GM10266 (cell line): ENCODE measurements at regions not wholly inside any gene's neighbourhood (a gene's known extent, or its start where the extent isn't known, plus 50 kb on each side); places are given as distances from the start of the nearest gene placed in this dataset.

Experiments used
- DNase-seq: peaks from one replicate; pipeline ENCODE4 v3.0.0; 2012; ENCODE audit errors: extremely low spot score
- TF ChIP-seq, protein P1 (sequence below): IDR thresholded peaks from 2 replicates; pipeline ENCODE4 v1.5.1; 2012; ENCODE audit warnings: mild to moderate bottlenecking, low read depth; ENCODE audit not compliant: control insufficient read depth, insufficient read depth; ENCODE audit errors: missing control alignments

DNA sequence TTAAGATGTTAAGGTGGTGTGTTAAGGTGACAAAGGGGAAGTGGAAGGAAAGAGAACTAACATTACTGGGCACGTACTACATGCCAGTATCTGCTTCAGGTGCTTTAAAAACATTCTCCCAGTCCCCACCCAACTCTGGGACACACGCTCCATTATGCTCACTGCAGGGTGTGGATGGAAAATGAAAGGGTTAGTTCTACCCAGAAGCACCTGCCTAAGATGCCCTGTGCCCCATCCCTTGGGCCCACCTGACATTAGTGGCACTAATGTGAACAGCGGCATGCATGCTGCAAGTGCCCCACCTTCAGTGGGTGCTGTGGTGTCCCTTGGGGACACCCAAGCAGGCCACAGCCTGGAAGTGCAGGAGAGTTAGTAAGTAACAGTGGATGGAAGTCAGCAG lies 82.9 kb upstream of the CXADR start:
- TF ChIP-seq, protein P1, sequence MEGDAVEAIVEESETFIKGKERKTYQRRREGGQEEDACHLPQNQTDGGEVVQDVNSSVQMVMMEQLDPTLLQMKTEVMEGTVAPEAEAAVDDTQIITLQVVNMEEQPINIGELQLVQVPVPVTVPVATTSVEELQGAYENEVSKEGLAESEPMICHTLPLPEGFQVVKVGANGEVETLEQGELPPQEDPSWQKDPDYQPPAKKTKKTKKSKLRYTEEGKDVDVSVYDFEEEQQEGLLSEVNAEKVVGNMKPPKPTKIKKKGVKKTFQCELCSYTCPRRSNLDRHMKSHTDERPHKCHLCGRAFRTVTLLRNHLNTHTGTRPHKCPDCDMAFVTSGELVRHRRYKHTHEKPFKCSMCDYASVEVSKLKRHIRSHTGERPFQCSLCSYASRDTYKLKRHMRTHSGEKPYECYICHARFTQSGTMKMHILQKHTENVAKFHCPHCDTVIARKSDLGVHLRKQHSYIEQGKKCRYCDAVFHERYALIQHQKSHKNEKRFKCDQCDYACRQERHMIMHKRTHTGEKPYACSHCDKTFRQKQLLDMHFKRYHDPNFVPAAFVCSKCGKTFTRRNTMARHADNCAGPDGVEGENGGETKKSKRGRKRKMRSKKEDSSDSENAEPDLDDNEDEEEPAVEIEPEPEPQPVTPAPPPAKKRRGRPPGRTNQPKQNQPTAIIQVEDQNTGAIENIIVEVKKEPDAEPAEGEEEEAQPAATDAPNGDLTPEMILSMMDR = no peak
- DNase-seq = no peak

DNA sequence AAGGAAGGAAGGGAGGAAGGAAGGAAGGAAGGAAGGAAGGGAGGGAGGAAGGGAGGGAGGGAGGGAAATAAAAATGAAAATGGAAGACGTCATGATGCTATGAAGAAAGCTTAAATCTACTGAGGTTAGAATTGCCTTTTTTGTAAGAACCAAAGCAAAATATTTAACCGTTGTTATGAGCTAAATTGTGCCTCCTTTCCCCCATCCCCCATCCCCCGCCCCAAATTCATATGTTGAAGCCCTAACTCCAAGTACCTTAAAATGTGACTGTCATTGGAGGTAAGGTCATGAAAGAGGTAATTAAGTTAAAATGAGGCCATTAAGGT lies 80.1 kb upstream of the CXADR start:
- TF ChIP-seq, protein P1 = no peak
- DNase-seq = no peak

DNA sequence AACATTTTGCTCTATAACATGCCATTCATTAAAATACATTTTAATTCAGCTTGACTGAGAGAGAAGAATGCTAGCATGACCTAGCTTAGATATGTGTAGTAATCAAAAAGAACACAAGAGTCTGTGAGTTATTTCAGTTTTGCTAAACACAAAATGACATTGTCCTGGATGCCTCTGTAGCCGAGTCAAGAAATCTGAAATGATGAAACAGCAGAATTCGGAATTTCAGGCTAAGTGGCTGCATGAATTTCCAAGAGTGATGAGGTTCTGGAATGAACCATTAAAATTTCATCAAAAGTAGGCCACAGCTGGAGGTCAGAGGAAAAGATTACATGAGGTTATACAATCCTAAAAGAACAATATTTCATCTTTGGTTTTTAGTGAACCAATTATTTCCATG lies 79.1 kb upstream of the CXADR start:
- DNase-seq = no peak
- TF ChIP-seq, protein P1 = no peak

DNA sequence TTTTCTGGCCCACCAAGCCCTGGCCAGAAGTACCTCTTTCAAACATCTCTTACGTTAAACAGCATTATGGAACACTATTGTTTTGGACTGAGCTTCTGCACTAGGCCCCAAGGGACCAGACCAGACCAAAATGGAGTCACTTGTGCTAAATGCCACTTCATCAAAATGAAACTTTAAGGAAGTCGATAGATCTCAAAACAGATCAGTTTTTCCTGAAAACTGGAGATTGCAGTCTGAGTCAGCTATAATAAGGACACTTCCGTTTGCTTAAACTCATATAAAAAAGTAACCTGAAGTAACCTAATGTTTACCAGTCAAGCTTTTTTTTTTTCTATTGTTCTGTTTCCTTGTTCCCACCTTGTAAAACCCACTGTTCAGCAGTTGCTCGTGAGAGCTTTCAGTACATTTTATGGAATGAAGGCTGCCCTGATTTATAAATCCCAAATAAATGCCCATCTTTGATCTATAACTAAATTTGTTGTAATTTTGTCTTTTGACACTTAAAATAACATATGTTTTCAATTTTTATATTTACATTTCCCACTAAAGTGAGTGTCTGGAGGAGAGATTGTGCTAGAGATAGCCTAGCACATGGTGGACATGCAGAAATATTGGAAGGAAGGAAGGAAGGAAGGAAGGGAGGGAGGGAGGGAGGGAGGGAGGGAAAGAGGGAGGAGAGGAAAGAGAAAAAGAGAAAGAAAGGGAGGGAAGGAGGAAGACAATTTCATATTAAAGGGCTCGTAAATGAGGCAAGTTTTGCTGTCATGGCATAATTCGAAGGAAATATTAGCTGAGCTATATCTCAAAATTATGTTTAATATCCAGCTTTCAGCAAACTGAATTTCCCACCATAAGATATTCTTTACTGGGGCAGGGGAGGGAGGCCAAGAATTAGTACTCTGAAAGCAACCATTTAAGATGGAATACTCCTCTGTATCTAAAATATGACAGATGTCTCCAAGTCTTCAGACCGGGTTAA lies 77.0 kb upstream of the CXADR start:
- no peak for DNase-seq
- TF ChIP-seq, protein P1 = no peak

DNA sequence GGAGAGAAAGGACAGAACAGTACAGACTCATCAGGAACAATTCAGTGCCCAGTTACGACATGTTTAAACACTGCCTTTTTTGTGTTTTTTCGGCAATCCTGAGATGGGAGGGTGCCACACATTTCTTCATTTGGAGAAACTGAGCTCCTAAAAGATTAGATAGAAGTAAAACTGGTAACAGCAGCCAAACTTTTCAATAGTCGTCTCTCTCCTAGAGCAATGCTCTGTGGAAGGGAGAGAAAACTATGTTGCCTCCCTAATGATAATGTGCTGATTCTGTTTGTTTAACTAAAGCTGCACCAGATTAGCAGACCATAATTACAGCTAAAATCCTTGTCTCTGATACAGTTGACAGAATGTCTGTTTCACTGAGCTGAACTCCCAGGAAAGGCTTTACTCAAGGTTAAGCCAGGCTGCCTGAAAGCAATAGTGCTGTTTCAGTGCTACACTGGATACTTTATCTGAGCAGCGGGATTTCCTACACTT lies 76.2 kb upstream of the CXADR start:
- TF ChIP-seq, protein P1 = no peak
- no peak for DNase-seq

DNA sequence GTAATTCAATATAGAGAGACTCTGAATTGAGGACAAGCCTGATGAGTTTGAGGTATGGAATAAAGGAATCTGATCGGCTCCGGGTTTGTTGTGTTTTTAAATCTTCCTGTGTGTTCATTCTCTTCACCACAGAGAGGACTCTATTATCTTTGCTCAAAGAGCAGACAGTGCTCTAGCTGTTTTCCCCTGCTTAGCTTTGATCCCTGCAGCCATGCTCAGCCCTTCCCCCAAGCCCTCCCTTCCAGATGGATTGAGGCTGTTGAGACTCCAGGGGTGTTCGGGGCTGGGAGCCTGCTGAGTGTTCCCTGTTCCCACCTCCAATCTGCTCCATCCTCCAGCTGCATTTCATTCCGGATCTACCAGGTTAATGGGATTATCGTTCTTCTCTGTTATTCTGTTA lies 74.2 kb upstream of the CXADR start:
- DNase-seq = no peak
- TF ChIP-seq, protein P1 = no peak

DNA sequence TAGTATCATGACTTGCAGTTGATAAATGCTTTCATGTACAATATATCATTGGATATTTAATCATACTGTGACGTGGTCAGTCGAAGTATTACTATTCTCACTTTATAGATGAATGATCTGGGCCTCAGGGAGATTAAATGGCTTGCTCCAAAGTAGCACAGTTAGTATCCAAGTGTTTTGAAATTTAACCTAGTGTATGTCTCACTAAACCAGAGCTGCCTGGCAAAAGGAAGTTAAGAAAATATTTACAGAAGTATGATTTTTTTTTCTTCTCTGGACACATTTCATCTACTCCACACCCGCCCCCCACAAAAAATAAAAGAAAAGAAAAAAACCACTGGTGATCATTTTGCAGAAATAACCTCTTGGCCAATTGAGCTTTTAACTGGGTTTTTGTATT lies 71.9 kb upstream of the CXADR start:
- TF ChIP-seq, protein P1 = no peak
- DNase-seq = no peak
